ENCODE measurements at regions not wholly inside any gene's neighbourhood (a gene's known extent, or its start where the extent isn't known, plus 50 kb on each side); places are given as distances from the start of the nearest gene placed in this dataset.

GRCh38 chr4:188341428-188341827 is 202.2 kb downstream of the TRIML1 start:
- TF ChIP-seq CTCF (conservative IDR thresholded peaks at IDR 0.05 in 1 of 2, IDR thresholded peaks at IDR 0.05 in 1 of 2; ENCODE audit: low read depth in 1 of 2, low read length in 2 of 2) (no peak), EZH2 (IDR thresholded peaks at IDR 0.05; ENCODE audit: low read length, missing control alignments) (no peak)

Measured in fibroblast of lung (primary cell).